ENCODE measurements at regions not wholly inside any gene's neighbourhood (a gene's known extent, or its start where the extent isn't known, plus 50 kb on each side); places are given as distances from the start of the nearest gene placed in this dataset.
"Not testable (repeated sequence)": the region's sequence is repeated elsewhere in the genome, so short reads cannot be mapped to it uniquely, and the experiment has no call there.

DNA sequence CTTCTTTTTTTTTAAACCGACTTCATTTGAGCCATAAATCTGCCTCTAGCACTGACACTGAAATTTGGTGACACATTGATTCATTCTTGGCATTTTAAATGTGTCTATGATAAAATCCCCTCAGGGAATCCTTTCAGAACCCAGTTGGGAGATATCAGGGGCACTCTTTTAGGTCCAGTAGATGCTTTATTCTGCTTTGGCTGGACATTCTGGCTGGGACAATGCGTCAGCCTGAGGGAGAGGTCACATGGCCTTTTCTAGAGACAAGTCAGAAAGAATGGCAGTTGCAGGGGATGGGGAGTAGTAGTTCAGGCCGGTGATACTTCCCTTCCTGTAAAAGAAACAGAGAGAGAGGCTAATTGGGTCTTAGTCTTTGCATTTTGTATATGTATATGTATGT is 63.1 kb downstream of the TRIM43 start:
- TF ChIP-seq TEAD4 (IDR thresholded peaks at IDR 0.05; ENCODE audit: borderline replicate concordance, insufficient read depth); NRF1 (IDR thresholded peaks at IDR 0.05; ENCODE audit: low read depth, low read length): not testable (repeated sequence)
- TF ChIP-seq, protein P1, sequence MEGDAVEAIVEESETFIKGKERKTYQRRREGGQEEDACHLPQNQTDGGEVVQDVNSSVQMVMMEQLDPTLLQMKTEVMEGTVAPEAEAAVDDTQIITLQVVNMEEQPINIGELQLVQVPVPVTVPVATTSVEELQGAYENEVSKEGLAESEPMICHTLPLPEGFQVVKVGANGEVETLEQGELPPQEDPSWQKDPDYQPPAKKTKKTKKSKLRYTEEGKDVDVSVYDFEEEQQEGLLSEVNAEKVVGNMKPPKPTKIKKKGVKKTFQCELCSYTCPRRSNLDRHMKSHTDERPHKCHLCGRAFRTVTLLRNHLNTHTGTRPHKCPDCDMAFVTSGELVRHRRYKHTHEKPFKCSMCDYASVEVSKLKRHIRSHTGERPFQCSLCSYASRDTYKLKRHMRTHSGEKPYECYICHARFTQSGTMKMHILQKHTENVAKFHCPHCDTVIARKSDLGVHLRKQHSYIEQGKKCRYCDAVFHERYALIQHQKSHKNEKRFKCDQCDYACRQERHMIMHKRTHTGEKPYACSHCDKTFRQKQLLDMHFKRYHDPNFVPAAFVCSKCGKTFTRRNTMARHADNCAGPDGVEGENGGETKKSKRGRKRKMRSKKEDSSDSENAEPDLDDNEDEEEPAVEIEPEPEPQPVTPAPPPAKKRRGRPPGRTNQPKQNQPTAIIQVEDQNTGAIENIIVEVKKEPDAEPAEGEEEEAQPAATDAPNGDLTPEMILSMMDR (IDR thresholded peaks at IDR 0.05): not testable (repeated sequence)
